AG09309 (cell line): ENCODE measurements at regions not wholly inside any gene's neighbourhood (a gene's known extent, or its start where the extent isn't known, plus 50 kb on each side); places are given as distances from the start of the nearest gene placed in this dataset.

ENCODE experiments used
- DNase-seq: peaks from one replicate; pipeline ENCODE4 v3.0.0-alpha.2; 2010; ENCODE audit warnings: low read depth
- H3K4me3 ChIP-seq: 2 replicates; pipeline ENCODE4 v1.5.1; 2011; ENCODE audit warnings: mild to moderate bottlenecking, low read depth, low read length, moderate library complexity; ENCODE audit not compliant: control insufficient read depth
- CTCF ChIP-seq: IDR thresholded peaks from 2 replicates; pipeline ENCODE4 v1.5.1; 2011; ENCODE audit warnings: mild to moderate bottlenecking, low read depth, low read length, inconsistent platforms; ENCODE audit not compliant: insufficient read depth, control insufficient read depth; ENCODE audit errors: missing control alignments

- no peak for DNase-seq
- TF ChIP-seq CTCF = no peak
Observed at GRCh38 chr17:65381152-65381551, 180.3 kb downstream of the AXIN2 start.

GRCh38 chr17:65374966-65375365 lies 186.5 kb downstream of the AXIN2 start:
- H3K4me3 ChIP-seq = no peak overlapping the region
- DNase-seq = no peak
- no peak for TF ChIP-seq CTCF

More at GRCh38 chr17:65381152-65381551, 180.3 kb downstream of the AXIN2 start:
- no peak overlapping the region for H3K4me3 ChIP-seq

- TF ChIP-seq CTCF = no peak
- no peak overlapping the region for H3K4me3 ChIP-seq
- DNase-seq = no peak
Observed at GRCh38 chr17:65371702-65372101, 189.7 kb downstream of the AXIN2 start.

GRCh38 chr17:65370669-65371131 lies 190.7 kb downstream of the AXIN2 start:
- no peak for TF ChIP-seq CTCF
- H3K4me3 ChIP-seq = no peak overlapping the region
- DNase-seq = no peak

GRCh38 chr17:65368341-65368740 lies 193.1 kb downstream of the AXIN2 start:
- no peak for DNase-seq
- no peak overlapping the region for H3K4me3 ChIP-seq
- TF ChIP-seq CTCF = no peak

- no peak overlapping the region for H3K4me3 ChIP-seq
- DNase-seq = no peak
- TF ChIP-seq CTCF = no peak
Observed at GRCh38 chr17:65366102-65366844, 195.2 kb downstream of the AXIN2 start.
